ENCODE measurements at regions not wholly inside any gene's neighbourhood (a gene's known extent, or its start where the extent isn't known, plus 50 kb on each side); places are given as distances from the start of the nearest gene placed in this dataset.
A peak's percentile ranks its signal among the peaks of the same experiment; 100 is the strongest.

DNA sequence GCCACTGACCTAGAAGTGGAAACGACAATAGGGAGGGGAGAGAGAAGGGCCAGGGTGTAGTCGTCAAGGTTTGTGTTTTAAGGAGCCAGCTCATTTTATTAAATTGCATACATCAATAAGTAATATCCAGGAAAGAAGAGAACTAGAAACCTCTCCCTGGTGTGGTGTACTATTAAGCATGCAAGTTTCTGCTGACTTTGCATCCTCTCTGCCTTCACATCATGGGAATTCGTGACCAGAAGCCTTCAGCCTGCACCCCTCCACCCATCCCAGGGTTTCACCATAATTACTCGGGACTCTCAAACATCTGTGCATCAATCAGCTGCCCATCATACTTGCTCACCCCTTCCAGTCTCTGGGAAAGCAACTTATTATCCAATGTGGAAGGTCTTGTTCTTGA lies 70.9 kb upstream of the UBE3A start:
- DNase-seq (ENCODE audit: low read depth), result no peak

DNA sequence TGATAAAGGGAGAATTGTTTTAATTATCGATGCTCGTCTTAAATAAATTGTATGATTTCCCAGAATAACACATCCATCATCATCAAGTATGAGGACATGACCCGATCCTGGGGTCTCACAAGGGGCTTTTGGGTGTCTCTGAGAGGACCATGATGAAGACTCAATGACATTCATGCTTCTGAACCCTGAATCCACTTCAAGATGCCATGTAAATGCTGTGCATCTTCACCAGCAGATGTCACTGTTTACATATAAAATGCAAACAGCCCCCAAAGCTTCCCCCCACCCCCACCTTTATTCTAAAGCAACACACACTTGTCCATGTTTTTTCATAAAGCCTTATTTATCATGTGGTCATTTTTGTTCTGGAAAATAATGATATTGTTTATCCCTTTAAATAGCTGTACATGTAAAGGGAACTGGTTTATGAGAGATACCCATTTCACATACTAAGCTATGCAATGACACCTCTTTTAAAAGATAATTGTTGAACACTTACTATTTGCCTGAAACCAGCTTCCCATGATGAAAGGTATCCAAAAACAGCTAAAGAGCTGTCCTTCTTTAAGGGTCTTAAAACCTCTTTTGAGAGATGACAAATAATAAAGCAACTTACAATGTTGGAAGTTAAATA lies 69.7 kb upstream of the UBE3A start:
- peak; percentile 62 for DNase-seq (ENCODE audit: low read depth)

DNA sequence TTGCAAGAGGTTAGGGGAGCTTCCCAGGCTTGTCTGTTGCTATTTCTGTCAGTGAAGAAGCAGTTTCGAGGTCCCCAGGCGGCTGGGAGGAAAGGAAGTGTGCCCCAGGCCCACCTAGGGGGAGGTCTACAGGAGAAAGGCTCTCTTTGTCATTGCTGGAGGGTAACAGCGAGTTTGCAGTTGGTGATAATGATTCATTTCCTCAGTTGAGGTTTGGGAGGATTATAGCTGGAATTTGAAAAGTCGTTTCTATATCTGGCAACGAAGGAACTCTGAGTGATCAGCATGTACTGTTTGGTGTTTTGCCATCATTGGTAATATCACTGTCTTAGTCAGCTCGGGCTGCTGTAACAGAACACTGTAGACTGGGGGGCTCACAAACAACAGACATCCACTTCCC lies 65.5 kb upstream of the UBE3A start:
- DNase-seq (ENCODE audit: low read depth), result peak; percentile 75

DNA sequence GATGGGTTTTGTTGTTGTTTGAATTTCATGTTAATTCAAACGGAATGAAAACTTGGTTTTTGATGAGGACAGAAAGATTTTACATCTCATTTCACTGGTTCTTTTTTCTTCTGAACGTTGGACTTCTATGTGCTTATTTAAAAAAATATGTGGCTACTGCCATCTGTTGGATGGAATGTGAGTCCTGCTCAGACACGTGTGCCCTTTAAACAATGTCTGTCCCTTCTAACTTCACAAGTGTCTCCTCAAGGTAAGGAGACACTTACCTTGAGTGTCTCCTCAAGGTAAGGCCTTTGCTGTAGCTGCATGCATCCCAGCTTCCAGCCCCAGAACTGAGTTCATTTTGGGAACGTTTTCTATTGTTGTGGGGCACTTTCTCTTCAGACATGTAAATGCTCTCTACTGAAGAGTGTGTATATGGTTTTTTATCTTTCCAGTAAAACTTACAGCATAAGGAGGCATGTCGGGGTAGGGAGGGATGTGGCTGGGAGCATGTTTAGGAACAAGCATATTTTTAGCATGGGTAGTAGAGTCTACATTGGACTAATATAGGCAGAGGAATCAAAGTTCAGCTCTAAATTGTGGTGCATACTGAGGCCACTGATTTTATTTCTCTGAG lies 63.1 kb upstream of the UBE3A start:
- DNase-seq (ENCODE audit: low read depth), result peak; percentile 62

DNA sequence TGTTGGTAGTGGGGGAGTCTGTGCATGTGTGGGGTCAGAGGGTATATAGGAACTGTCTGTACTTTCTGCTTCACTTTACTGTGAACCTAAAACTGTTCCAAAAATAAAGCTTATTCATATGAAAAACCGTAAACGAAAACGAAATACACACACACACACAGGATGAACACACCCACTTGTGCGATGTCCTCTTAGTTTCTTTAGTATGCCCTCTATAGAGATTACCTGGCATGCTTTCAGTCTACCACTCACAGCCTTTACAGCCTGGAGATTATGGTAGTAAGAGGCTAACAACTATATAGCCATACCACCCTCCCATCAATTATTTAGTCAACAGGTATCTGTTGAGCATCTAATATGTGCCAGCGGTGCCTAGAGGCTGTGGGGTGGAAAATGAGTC lies 60.0 kb upstream of the UBE3A start:
- no peak for DNase-seq (ENCODE audit: low read depth)

DNA sequence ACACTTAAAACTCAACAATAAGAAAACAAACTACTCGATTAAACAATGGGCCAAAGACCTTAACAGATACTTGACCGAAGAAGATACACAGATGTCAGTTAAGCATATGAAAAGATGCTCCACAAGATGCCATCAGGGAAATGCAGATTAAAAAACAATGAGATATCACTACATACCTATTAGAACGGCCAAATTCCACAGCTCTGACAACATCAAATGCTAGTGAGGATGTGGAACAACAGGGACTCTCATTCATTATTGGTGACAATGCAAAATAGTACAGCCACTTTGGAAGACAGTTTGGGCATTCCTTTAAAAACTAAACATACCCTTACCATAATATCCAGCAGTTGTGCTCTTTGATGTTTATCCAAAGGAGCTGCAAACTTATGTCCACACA lies 59.1 kb upstream of the UBE3A start:
- no peak for DNase-seq (ENCODE audit: low read depth)

DNA sequence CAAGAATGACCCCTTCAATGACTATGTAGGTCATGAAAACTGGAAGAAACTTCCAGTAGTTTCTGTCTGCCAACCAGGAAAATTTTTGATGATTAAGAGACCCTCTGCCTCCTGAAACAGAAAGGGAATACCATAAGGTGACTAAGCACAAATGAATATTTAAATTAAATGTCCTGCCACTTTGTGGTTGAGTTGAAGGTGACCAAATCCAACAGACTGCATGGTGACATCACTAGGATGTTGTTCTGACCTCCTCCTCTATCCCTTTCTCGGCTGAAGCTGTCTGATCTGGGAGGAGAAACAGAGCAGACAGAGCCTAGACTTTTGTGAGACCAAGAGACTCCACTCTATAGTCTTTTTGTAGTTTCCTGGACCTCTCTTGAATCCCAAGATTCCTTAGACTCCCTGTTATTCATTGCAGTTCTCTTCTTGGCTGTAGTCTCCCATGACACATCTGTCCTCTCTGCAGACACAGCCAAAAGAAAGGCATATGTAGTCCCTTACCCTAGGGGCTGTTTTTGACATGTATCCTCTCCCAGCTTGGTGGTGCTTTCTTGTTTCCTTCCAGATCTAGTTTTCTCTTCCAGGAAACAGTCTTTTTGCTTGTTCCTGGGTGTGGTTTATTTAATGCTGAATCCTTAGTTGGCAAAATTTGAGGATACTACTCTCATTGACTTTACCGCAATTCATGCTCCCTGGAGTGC lies 55.2 kb upstream of the UBE3A start:
- DNase-seq (ENCODE audit: low read depth), result no peak

DNA sequence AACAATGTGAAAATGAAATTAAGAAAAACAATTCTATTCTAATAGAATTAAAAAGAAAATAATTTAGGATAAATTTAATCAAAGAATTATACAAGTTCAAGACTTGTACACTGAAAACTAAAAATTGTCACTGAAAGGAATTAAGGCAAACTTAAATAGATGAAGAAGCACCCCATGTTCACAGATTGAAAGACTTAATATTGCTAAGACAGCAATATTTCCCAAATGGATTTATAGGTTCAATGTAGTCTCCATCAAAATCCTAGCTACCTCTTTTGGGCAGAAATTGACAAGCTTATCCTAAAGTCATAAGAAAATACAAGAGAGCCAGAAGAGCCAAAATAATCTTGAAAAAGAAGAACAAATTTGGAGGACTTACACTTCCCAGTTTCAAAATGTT lies 53.5 kb upstream of the UBE3A start:
- no peak for DNase-seq (ENCODE audit: low read depth)

Measured in myocyte (in vitro differentiated cells).